ENCODE measurements at regions not wholly inside any gene's neighbourhood (a gene's known extent, or its start where the extent isn't known, plus 50 kb on each side); places are given as distances from the start of the nearest gene placed in this dataset.
"Not testable (repeated sequence)": the region's sequence is repeated elsewhere in the genome, so short reads cannot be mapped to it uniquely, and the experiment has no call there.

DNA sequence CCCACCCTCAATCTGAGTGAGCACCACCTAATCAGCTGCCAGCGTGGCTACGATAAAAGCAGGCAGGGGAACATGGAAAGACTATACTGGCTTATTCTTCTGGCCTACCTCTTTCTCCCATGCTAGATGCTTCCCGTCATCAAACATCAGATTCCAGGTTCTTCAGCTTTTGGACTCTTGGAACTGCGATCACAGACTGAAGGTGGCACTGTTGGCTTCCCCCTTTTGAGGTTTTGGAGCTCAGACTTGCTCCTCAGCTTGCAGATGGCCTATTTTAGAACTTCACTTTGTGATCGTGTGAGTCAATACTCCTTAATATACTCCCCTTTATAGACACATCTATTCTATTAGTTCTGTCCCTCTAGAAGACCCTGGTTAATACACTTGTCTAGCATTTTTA lies 543.7 kb upstream of the RAG2 start:
- intact Hi-C loops (cut with micrococcal nuclease; ENCODE audit: unreplicated experiment): no loop called here
- TF ChIP-seq, protein P1, sequence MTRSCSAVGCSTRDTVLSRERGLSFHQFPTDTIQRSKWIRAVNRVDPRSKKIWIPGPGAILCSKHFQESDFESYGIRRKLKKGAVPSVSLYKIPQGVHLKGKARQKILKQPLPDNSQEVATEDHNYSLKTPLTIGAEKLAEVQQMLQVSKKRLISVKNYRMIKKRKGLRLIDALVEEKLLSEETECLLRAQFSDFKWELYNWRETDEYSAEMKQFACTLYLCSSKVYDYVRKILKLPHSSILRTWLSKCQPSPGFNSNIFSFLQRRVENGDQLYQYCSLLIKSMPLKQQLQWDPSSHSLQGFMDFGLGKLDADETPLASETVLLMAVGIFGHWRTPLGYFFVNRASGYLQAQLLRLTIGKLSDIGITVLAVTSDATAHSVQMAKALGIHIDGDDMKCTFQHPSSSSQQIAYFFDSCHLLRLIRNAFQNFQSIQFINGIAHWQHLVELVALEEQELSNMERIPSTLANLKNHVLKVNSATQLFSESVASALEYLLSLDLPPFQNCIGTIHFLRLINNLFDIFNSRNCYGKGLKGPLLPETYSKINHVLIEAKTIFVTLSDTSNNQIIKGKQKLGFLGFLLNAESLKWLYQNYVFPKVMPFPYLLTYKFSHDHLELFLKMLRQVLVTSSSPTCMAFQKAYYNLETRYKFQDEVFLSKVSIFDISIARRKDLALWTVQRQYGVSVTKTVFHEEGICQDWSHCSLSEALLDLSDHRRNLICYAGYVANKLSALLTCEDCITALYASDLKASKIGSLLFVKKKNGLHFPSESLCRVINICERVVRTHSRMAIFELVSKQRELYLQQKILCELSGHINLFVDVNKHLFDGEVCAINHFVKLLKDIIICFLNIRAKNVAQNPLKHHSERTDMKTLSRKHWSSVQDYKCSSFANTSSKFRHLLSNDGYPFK (CRISPR knock-in tag; IDR thresholded peaks at IDR 0.05; ENCODE audit: borderline replicate concordance): no peak
- TF ChIP-seq U2AF1 (optimal IDR thresholded peaks at IDR 0.05; ENCODE audit: low read depth, low read length) (no peak), PAF1 (CRISPR knock-in tag; IDR thresholded peaks at IDR 0.05) (no peak), NR2F2 (IDR thresholded peaks at IDR 0.05; ENCODE audit: borderline replicate concordance, low read depth) (no peak), KDM2A (CRISPR knock-in tag; IDR thresholded peaks at IDR 0.05; ENCODE audit: borderline replicate concordance, low read depth) (no peak), ZNF24 (IDR thresholded peaks at IDR 0.05) (no peak), MEIS1 (CRISPR knock-in tag; IDR thresholded peaks at IDR 0.05; ENCODE audit: borderline replicate concordance) (no peak), RFXANK (CRISPR knock-in tag; IDR thresholded peaks at IDR 0.05) (no peak)
- TF ChIP-seq, protein P2, sequence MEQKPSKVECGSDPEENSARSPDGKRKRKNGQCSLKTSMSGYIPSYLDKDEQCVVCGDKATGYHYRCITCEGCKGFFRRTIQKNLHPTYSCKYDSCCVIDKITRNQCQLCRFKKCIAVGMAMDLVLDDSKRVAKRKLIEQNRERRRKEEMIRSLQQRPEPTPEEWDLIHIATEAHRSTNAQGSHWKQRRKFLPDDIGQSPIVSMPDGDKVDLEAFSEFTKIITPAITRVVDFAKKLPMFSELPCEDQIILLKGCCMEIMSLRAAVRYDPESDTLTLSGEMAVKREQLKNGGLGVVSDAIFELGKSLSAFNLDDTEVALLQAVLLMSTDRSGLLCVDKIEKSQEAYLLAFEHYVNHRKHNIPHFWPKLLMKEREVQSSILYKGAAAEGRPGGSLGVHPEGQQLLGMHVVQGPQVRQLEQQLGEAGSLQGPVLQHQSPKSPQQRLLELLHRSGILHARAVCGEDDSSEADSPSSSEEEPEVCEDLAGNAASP (CRISPR knock-in tag; IDR thresholded peaks at IDR 0.05; ENCODE audit: borderline replicate concordance): no peak
- TF ChIP-seq, protein P3, sequence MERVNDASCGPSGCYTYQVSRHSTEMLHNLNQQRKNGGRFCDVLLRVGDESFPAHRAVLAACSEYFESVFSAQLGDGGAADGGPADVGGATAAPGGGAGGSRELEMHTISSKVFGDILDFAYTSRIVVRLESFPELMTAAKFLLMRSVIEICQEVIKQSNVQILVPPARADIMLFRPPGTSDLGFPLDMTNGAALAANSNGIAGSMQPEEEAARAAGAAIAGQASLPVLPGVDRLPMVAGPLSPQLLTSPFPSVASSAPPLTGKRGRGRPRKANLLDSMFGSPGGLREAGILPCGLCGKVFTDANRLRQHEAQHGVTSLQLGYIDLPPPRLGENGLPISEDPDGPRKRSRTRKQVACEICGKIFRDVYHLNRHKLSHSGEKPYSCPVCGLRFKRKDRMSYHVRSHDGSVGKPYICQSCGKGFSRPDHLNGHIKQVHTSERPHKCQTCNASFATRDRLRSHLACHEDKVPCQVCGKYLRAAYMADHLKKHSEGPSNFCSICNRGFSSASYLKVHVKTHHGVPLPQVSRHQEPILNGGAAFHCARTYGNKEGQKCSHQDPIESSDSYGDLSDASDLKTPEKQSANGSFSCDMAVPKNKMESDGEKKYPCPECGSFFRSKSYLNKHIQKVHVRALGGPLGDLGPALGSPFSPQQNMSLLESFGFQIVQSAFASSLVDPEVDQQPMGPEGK (CRISPR knock-in tag; IDR thresholded peaks at IDR 0.05): no peak
- TF ChIP-seq, protein P4, sequence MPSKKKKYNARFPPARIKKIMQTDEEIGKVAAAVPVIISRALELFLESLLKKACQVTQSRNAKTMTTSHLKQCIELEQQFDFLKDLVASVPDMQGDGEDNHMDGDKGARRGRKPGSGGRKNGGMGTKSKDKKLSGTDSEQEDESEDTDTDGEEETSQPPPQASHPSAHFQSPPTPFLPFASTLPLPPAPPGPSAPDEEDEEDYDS (CRISPR knock-in tag; IDR thresholded peaks at IDR 0.05): no peak
- TF ChIP-seq, protein P5, sequence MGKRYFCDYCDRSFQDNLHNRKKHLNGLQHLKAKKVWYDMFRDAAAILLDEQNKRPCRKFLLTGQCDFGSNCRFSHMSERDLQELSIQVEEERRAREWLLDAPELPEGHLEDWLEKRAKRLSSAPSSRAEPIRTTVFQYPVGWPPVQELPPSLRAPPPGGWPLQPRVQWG (CRISPR knock-in tag; IDR thresholded peaks at IDR 0.05; ENCODE audit: borderline replicate concordance, low read depth): no peak
- Histone ChIP-seq H3K27me3 (ENCODE audit: control insufficient read depth in 1 of 2, insufficient read depth in 2 of 2, low read length in 2 of 2) (no peaks in the 10 kb centered on the region), H3K27ac (ENCODE audit: extremely low read length, insufficient read depth, low read length) (no peak overlapping the region), H2AFZ (ENCODE audit: low read length) (no peak overlapping the region), H3K4me1 (ENCODE audit: insufficient read depth, low read length) (no peaks in the 10 kb centered on the region), H3K4me2 (ENCODE audit: low read depth, low read length) (no peak overlapping the region), H3K9ac (ENCODE audit: insufficient read depth, low read depth, low read length) (no peak overlapping the region), H3K9me3 (ENCODE audit: low read length) (peaks cover 69% of the 10 kb centered on the region), H3K36me3 (replicated peaks in 1 of 2; ENCODE audit: control insufficient read depth in 1 of 2, insufficient read depth in 2 of 2, low read length in 2 of 2) (no peaks in the 10 kb centered on the region), H3K4me3 (replicated peaks in 1 of 3; ENCODE audit: insufficient read depth in 1 of 3, low read depth in 2 of 3, low read length in 3 of 3) (no peak overlapping the region), H4K20me1 (ENCODE audit: insufficient read depth, low read length) (no peaks in the 10 kb centered on the region), H3K79me2 (ENCODE audit: insufficient read depth, low read length) (no peaks in the 10 kb centered on the region)
- POLR2A ChIA-PET: no interaction called here
- no peak for FAIRE-seq
- no TSS peak for BruUV-seq (replicated peaks)
- ATAC-seq: no peak
- WGBS (ENCODE audit: low lambda C conversion rate): 1% methylated on average over 5 of the region's 5 CpGs
- CTCF ChIA-PET (ENCODE audit: low intra/inter-chr PET ratio, low total read pairs): no interaction called here
- no peak for DNase-seq (ENCODE audit: low spot score)
- in situ Hi-C loops (cut with HindIII; ENCODE audit: extremely low pct_ligation_motif_present, low pct_unique_long_range_greater_than_20kb): no loop called here

DNA sequence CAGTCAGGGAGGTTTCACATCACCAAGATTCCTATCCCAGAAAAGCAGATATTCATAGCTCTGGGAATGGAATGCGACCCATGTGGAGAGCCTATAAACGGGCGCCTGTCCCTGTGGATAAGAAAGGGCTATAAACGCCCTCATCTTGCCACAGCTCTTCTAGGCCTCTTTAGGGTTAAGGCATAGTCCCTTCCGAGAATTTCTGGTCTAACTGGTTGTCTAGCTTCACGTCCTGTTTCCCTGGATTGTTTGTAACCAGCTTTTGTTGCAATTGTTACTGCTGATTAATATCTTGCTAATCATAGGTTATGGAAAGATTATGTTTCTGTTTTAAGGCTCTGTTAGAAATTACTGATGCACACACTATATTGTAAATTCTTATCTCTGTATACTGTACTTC lies 537.6 kb upstream of the RAG2 start:
- POLR2A ChIA-PET; H3K4me3 ChIP-seq (replicated peaks in 1 of 3; ENCODE audit: insufficient read depth in 1 of 3, low read depth in 2 of 3, low read length in 3 of 3); H3K79me2 ChIP-seq (ENCODE audit: insufficient read depth, low read length); in situ Hi-C loops (cut with HindIII; ENCODE audit: extremely low pct_ligation_motif_present, low pct_unique_long_range_greater_than_20kb); H3K36me3 ChIP-seq (replicated peaks in 1 of 2; ENCODE audit: control insufficient read depth in 1 of 2, insufficient read depth in 2 of 2, low read length in 2 of 2); H3K9ac ChIP-seq (ENCODE audit: insufficient read depth, low read depth, low read length); FAIRE-seq; DNase-seq (ENCODE audit: low spot score); CTCF ChIA-PET (ENCODE audit: low intra/inter-chr PET ratio, low total read pairs); intact Hi-C loops (cut with micrococcal nuclease; ENCODE audit: unreplicated experiment); H3K4me1 ChIP-seq (ENCODE audit: insufficient read depth, low read length); ATAC-seq; H2AFZ ChIP-seq (ENCODE audit: low read length); H3K27ac ChIP-seq (ENCODE audit: extremely low read length, insufficient read depth, low read length); BruUV-seq (replicated peaks); H3K4me2 ChIP-seq (ENCODE audit: low read depth, low read length); H3K27me3 ChIP-seq (ENCODE audit: control insufficient read depth in 1 of 2, insufficient read depth in 2 of 2, low read length in 2 of 2); H4K20me1 ChIP-seq (ENCODE audit: insufficient read depth, low read length): not testable (repeated sequence)
- peaks cover 69% of the 10 kb centered on the region for H3K9me3 ChIP-seq (ENCODE audit: low read length)
- 13% methylated on average over 6 of the region's 6 CpGs for WGBS (ENCODE audit: low lambda C conversion rate)

All from HepG2 (cell line).